GM12878 (cell line): ENCODE measurements at regions not wholly inside any gene's neighbourhood (a gene's known extent, or its start where the extent isn't known, plus 50 kb on each side); places are given as distances from the start of the nearest gene placed in this dataset.
A peak's percentile ranks its signal among the peaks of the same experiment; 100 is the strongest.

ENCODE experiments used
- ATAC-seq: fragments of 200-7000 bp; cut with Tn5 transposase; 3 replicates; pipeline ENCODE4 v1.9.1; 2020; ENCODE audit warnings: mild to moderate bottlenecking, moderate library complexity
- BruUV-seq: library from RNA; stranded (reverse); fragments of 400-500 nt; replicated peaks from 2 replicates; lab custom pipeline; 2021; lab: Mats Ljungman, UMichigan
- CTCF ChIA-PET: fragments of 300-600 bp; sonication (Branson Sonifier 250); formaldehyde crosslinking; extraction: SDS; loops from one replicate; lab custom pipeline; 2021; ENCODE audit warnings: inconsistent platforms; lab: Yijun Ruan, JAX
- POLR2A ChIA-PET: fragments of 350-600 bp; formaldehyde crosslinking; extraction: SDS; loops from one replicate; lab custom pipeline; 2021; ENCODE audit warnings: inconsistent platforms; lab: Charles Lee
- RAD21 ChIA-PET: fragments of 300-600 bp; sonication (Branson Sonifier 250); formaldehyde crosslinking; loops from one replicate; lab custom pipeline; 2023; ENCODE audit warnings: antibody characterized with exemption; ENCODE audit not compliant: unreplicated experiment; lab: Charles Lee
- SMC1A ChIA-PET: fragments of 300-600 bp; sonication (Branson Sonifier 250); formaldehyde crosslinking; loops from one replicate; lab custom pipeline; 2023; ENCODE audit not compliant: unreplicated experiment, uncharacterized antibody; lab: Charles Lee
- DNase-seq: peaks from one replicate; pipeline ENCODE4 v3.0.0-alpha.2; 2011; ENCODE audit warnings: low read depth, low spot score
- FAIRE-seq: peaks from 3 replicates; lab custom pipeline; 2011; peaks lifted over from hg19 to GRCh38; lab: Jason Lieb, UNC
- H2AFZ ChIP-seq: 2 replicates; pipeline ENCODE4 v1.6.0; 2011; ENCODE audit warnings: low read depth, low read length, control low read depth; ENCODE audit not compliant: control insufficient read depth
- H3K27ac ChIP-seq: 2 replicates; pipeline ENCODE4 v1.5.1; 2011; ENCODE audit warnings: control low read depth; ENCODE audit not compliant: control insufficient read depth, insufficient read depth
- H3K27me3 ChIP-seq, 2 experiments: replicated peaks in 1 of 2; 2 replicates each; pipeline versions ENCODE4 v1.6.0 to v1.6.1; 2011; ENCODE audit warnings: low read length in 1 of 2; ENCODE audit not compliant: control insufficient read depth in 2 of 2, insufficient read depth in 2 of 2
- H3K36me3 ChIP-seq, 2 experiments: 2 replicates each; pipeline ENCODE4 v1.5.1; 2011; ENCODE audit warnings: low read length in 1 of 2; ENCODE audit not compliant: control insufficient read depth in 2 of 2, insufficient read depth in 2 of 2
- H3K4me1 ChIP-seq: 2 replicates; pipeline ENCODE4 v1.6.1; 2011; ENCODE audit warnings: mild to moderate bottlenecking, low read length, moderate library complexity, mixed read lengths; ENCODE audit not compliant: control insufficient read depth, insufficient read depth
- H3K4me2 ChIP-seq: 2 replicates; pipeline ENCODE4 v1.6.0; 2011; ENCODE audit warnings: control low read depth; ENCODE audit not compliant: control insufficient read depth, insufficient read depth
- H3K4me3 ChIP-seq: fragments of 200-600 bp; sonication (generic); 2 replicates; pipeline ENCODE4 v1.5.1; 2016
- H3K79me2 ChIP-seq: 2 replicates; pipeline ENCODE4 v1.6.0; 2011; ENCODE audit warnings: low read length; ENCODE audit not compliant: control insufficient read depth, insufficient read depth
- H3K9ac ChIP-seq: 2 replicates; pipeline ENCODE4 v1.8.0; 2011; ENCODE audit warnings: low read length, control low read depth, mixed read lengths; ENCODE audit not compliant: control insufficient read depth, insufficient read depth
- H3K9me3 ChIP-seq: replicated peaks from 3 replicates; pipeline ENCODE4 v1.5.1; 2011; ENCODE audit warnings: mild to moderate bottlenecking, low read length; ENCODE audit not compliant: control insufficient read depth, insufficient read depth
- H4K20me1 ChIP-seq: 2 replicates; pipeline ENCODE4 v1.6.0; 2011; ENCODE audit not compliant: control insufficient read depth, insufficient read depth
- BHLHE40 ChIP-seq, 2 experiments: fragments of 450-650 bp in 1 of 2; IDR thresholded peaks; 2 replicates each; pipeline ENCODE4 v1.6.1; 2011 to 2017; ENCODE audit warnings: low read depth in 2 of 2, borderline replicate concordance in 1 of 2, improper control_type of control experiment in 1 of 2, low read length in 1 of 2, mild to moderate bottlenecking in 1 of 2
- CREM ChIP-seq: IDR thresholded peaks from 2 replicates; pipeline ENCODE4 v1.6.1; 2014; ENCODE audit warnings: antibody characterized with exemption, low read depth
- NFYA ChIP-seq: IDR thresholded peaks from 2 replicates; pipeline ENCODE4 v1.6.1; 2011; ENCODE audit warnings: low read depth, mild to moderate bottlenecking, low read length, improper control_type of control experiment, borderline replicate concordance
- PML ChIP-seq: IDR thresholded peaks from 2 replicates; pipeline ENCODE4 v1.6.1; 2012; ENCODE audit warnings: low read length, inconsistent platforms
- SPI1 ChIP-seq: IDR thresholded peaks from 2 replicates; pipeline ENCODE4 v1.6.1; 2011; ENCODE audit warnings: low read depth, mild to moderate bottlenecking, low read length, moderate library complexity, borderline replicate concordance; ENCODE audit not compliant: insufficient read depth
- SREBF1 ChIP-seq: IDR thresholded peaks from 2 replicates; pipeline ENCODE4 v1.6.1; 2012; ENCODE audit warnings: mild to moderate bottlenecking, low read length
- TCF12 ChIP-seq: IDR thresholded peaks from 2 replicates; pipeline ENCODE4 v1.6.1; 2011; ENCODE audit warnings: low read depth, mild to moderate bottlenecking, low read length
- WGBS: methylation state at CpG from one replicate; pipeline ENCODE4 v1.1.6; 2016; ENCODE audit warnings: low lambda C conversion rate; ENCODE audit not compliant: insufficient replicate concordance, insufficient coverage; ENCODE audit errors: missing lambda C conversion rate; 5-methylcytosine and 5-hydroxymethylcytosine counted together
- in situ Hi-C: fragments of 300-500 bp; cut with MboI; formaldehyde crosslinking; loops from 9 replicates; pipeline ENCODE4 v1.14.3; 2018; ENCODE audit warnings: mixed read lengths
- intact Hi-C: fragments of 100-400 bp; cut with micrococcal nuclease; formaldehyde crosslinking; loops from one replicate; pipeline ENCODE4 v1.14.2; 2022; ENCODE audit not compliant: unreplicated experiment
- TF ChIP-seq, protein P1 (sequence below): fragments of 450-650 bp; IDR thresholded peaks from 2 replicates; pipeline ENCODE4 v1.6.1; 2017; ENCODE audit warnings: mild to moderate bottlenecking, low read depth, inconsistent platforms; ENCODE audit not compliant: poor library complexity, severe bottlenecking
- TF ChIP-seq, protein P2 (sequence below): fragments of 450-650 bp; IDR thresholded peaks from 2 replicates; pipeline ENCODE4 v1.6.1; 2017; ENCODE audit warnings: borderline replicate concordance

DNA sequence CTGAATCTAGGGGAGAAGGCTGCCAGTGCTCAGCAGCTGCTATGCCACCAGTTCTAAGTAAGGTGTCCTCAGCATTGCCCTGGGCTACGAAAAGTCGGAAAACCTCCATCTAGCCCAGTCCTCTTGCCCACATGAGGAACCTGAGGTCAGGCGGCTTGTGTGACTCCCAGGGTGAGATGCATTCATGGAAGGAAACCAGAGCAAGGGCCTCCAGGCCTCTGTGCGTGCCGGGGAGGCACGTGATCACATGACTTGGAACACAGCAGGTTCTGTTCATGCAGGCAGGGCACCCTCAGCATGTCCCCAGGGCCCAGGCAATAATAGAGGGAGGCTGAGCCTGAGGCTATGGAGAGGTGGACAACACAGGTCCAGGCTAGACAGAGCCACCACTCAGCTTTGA, 312.5 kb upstream of the DUSP10 start:
- ATAC-seq: no peak
- POLR2A ChIA-PET: no interaction called here
- no peak for FAIRE-seq
- in situ Hi-C loops (no loop called here), intact Hi-C loops (no loop called here)
- TF ChIP-seq BHLHE40 (IDR thresholded peaks at IDR 0.05; ENCODE audit: borderline replicate concordance in 1 of 2, low read depth in 2 of 2, low read length in 1 of 2): 0 out of 4 replicates have a peak, but pooled peaks of 1 of the 2 experiments have one; percentile 7
- no peak for TF ChIP-seq PML
- TF ChIP-seq TCF12: no peak
- no TSS peak for BruUV-seq
- Histone ChIP-seq H3K4me3 (no peak overlapping the region), H2AFZ (no peak overlapping the region), H3K4me2 (no peak overlapping the region), H3K27me3 (no peaks in the 10 kb centered on the region), H3K9ac (no peak overlapping the region), H3K9me3 (no peaks in the 10 kb centered on the region), H3K79me2 (no peaks in the 10 kb centered on the region), H4K20me1 (no peaks in the 10 kb centered on the region), H3K4me1 (no peaks in the 10 kb centered on the region), H3K27ac (no peak overlapping the region), H3K36me3 (no peaks in the 10 kb centered on the region)
- 79% methylated on average over 6 of the region's 6 CpGs for WGBS
- SMC1A ChIA-PET: interaction anchor here (1.3 kb wide), 1 partner anchor 312 kb away, joined by 4 read pairs; the partner anchor contains the start of gene DUSP10
- RAD21 ChIA-PET: no interaction called here
- CTCF ChIA-PET: interaction anchor here (1.1 to 1.3 kb wide), 2 partner anchors 12 to 313 kb away, joined by 4 read pairs; partner anchors contain the start of gene DUSP10
- no peak for DNase-seq

DNA sequence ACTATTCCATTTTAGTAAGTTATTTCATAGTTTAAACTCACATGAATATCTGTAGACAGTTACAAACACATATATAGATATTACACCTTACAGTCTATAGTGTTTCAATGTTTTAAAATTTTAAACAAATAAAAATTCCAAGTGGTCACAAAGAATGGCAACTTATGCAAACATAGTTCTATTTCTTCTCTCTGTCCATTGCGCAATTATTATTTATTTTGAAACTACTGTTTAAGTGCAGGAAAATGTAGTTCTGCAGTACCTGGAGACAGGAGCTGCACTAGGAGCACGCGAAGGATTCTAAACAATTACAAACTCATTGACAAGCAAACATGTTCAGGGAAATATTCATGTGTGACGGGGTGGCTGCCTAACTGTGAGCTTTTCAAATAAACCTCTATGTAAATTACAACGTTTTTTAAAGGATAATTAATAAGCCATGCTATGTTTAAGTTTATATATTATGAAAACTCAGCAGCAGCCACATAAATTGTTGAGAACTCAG, 312.0 kb upstream of the DUSP10 start:
- in situ Hi-C loops: no loop called here
- SMC1A ChIA-PET: no interaction called here
- DNase-seq: no peak
- TF ChIP-seq, protein P1, sequence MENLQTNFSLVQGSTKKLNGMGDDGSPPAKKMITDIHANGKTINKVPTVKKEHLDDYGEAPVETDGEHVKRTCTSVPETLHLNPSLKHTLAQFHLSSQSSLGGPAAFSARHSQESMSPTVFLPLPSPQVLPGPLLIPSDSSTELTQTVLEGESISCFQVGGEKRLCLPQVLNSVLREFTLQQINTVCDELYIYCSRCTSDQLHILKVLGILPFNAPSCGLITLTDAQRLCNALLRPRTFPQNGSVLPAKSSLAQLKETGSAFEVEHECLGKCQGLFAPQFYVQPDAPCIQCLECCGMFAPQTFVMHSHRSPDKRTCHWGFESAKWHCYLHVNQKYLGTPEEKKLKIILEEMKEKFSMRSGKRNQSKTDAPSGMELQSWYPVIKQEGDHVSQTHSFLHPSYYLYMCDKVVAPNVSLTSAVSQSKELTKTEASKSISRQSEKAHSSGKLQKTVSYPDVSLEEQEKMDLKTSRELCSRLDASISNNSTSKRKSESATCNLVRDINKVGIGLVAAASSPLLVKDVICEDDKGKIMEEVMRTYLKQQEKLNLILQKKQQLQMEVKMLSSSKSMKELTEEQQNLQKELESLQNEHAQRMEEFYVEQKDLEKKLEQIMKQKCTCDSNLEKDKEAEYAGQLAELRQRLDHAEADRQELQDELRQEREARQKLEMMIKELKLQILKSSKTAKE: no peak
- TF ChIP-seq SPI1: no peak
- no peak for TF ChIP-seq NFYA
- TF ChIP-seq TCF12: no peak
- no peak for TF ChIP-seq CREM
- no peak for TF ChIP-seq SREBF1
- TF ChIP-seq, protein P2, sequence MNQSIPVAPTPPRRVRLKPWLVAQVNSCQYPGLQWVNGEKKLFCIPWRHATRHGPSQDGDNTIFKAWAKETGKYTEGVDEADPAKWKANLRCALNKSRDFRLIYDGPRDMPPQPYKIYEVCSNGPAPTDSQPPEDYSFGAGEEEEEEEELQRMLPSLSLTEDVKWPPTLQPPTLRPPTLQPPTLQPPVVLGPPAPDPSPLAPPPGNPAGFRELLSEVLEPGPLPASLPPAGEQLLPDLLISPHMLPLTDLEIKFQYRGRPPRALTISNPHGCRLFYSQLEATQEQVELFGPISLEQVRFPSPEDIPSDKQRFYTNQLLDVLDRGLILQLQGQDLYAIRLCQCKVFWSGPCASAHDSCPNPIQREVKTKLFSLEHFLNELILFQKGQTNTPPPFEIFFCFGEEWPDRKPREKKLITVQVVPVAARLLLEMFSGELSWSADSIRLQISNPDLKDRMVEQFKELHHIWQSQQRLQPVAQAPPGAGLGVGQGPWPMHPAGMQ: no peak

More for the DNA sequence above, 312.0 kb upstream of the DUSP10 start:
- Histone ChIP-seq H2AFZ (no peak overlapping the region), H3K9ac (no peak overlapping the region), H3K36me3 (no peaks in the 10 kb centered on the region), H3K4me3 (no peak overlapping the region), H3K9me3 (no peaks in the 10 kb centered on the region), H3K27ac (no peak overlapping the region), H3K27me3 (no peaks in the 10 kb centered on the region), H3K4me2 (no peak overlapping the region), H3K79me2 (no peaks in the 10 kb centered on the region), H3K4me1 (no peaks in the 10 kb centered on the region), H4K20me1 (no peaks in the 10 kb centered on the region)
- no peak for FAIRE-seq
- ChIA-PET CTCF (interaction anchor here (0.6 to 1.1 kb wide), 2 partner anchors 312 to 1504 kb away, joined by 3 to 4 read pairs; partner anchors contain the start of gene DUSP10), POLR2A (no interaction called here), RAD21 (no interaction called here)
- no peak for ATAC-seq
- intact Hi-C loops: no loop called here
- 60% methylated on average over 5 of the region's 5 CpGs for WGBS
- no TSS peak for BruUV-seq
